ENCODE measurements at regions not wholly inside any gene's neighbourhood (a gene's known extent, or its start where the extent isn't known, plus 50 kb on each side); places are given as distances from the start of the nearest gene placed in this dataset.
"Not testable (repeated sequence)": the region's sequence is repeated elsewhere in the genome, so short reads cannot be mapped to it uniquely, and the experiment has no call there.

DNA sequence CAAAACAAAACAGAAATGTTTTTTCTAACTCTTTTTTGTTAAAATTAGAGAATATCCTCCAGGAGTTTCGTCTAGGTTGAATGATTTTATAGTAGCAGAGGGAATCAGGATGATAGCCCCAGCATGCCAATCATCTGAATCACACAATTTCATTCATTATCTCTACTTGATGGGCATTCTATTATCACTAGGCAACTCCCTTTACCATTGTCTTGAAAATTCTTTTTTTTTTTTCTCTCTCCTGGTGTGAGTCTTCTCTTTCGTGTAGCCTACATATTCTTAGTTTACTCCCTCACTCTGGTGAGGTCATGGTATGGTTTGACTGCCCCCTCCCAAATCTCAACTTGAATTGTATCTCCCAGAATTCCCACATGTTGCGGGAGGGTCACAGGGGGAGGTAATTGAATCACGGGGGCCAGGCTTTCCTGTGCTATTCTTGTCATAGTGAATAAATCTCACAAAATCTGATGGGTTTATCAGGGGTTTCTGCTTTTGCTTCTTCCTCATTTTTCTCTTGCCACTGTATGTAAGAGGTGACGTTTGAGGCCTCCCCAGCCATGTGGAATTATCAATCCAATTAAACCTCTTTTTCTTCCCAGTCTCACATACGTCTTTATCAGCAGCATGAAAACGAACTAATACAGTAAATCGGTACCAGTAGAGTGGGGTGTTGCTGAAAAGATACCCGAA, 105.0 kb downstream of the OTUD1 start:
- DNase-seq (ENCODE audit: low spot score), result no peak

DNA sequence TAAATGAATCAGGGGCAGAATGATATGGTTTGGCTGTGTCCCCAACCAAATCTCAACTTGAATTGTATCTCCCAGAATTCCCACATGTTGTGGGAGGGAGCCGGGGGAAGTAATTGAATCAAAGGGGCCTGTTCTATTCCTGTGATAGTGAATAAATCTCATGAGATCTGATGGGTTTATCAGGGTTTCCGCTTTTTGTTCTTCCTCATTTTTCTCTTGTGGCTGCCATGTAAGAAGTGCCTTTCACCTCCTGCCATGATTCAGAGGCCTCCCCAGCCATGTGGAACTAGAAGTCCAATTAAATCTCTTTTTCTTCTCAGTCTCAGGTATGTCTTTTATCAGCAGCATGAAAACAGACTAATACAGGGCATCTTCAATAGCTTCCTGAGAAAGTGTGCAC, 107.0 kb downstream of the OTUD1 start:
- DNase-seq (ENCODE audit: low spot score), result not testable (repeated sequence)

DNA sequence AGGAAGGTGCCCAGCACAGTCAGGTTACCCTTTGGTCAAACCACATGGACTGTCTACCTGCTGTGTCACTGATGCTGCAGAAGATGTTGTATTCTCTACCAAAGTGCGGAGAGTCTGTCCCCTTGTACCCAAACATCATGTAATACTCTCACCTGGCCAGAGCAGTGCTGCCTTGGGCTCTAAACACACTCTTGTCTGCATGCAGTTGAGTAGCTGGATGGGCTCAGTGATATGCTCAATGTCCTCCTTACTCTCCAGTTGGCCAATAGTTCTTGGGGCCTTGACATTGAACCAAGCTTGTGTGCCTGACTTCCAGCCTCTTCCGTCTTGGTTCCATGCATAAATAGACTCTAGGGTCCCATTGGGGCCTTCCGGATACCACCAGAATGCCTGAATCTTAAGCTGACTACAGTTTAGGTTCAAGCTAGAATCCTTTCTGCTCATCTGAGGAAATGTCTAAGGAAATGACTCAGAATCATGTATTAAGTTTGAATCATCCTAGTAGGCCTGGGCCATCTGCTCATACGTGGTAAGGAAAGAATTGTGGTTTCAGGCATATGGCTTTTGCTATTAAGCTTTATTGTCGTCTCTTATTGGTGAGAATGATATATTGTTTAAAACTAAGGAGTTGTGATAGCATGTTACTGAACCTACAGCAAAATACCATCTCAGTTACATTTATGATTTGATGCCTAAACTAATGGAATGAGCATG, 118.0 kb downstream of the OTUD1 start:
- no peak for DNase-seq (ENCODE audit: low spot score)

DNA sequence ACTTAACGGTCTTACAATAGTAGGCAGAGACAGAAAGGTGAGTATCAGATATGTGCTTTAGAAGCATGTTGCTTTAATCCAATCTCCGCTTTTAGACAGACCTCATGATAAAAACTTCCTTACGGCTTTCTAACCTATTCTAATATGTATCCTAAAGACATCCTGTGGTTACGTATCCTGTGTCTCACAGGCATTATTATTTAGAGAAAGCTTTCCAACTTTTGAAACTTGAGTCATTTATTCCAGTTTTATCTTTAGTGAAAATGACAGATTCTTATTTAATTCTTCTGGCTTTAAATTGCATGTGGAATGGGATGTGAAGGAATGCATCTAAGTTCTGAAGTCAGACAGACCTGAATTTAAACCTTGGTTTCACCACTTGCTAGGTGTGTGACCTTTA, 118.9 kb downstream of the OTUD1 start:
- no peak for DNase-seq (ENCODE audit: low spot score)

DNA sequence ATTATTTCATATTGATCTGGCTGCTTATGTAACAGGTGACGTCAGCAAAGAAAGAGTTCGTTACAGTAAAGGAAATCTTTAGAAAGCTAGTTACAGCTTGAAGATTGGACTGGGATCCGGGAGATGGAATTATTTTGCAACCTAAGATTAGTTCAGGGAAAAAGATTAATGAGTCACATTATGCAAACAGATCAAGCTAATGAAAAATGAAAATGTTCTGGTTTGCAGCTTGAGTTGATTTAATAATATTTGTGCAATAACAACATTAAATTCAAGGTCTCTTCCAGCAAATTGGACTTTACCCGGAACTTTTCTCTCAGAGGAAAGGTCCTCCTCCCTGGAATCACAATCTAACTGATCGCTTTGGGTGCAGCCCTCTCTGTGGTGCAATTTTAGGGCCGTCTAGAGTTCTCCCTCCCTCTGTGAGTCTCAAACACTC, 119.5 kb downstream of the OTUD1 start:
- DNase-seq (ENCODE audit: low spot score), result no peak

DNA sequence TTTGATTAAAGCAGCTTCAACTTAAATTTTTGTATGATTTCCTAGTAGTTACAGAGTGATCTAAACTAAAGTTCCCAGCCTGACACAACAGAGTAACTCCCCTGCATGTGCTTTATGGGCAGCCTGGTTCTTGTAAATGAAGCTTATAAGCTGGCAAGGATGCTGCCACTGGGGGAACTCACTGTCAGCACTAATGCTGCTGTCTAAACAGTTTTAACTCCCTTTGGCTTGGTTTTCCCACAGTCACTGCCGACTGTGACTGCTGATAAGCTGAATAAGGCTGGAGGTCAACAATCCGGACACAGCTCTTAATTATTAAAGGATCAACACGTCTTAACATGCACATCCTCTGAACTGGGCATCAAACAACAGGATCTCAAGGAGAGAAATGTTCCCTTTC, 130.1 kb downstream of the OTUD1 start:
- no peak for DNase-seq (ENCODE audit: low spot score)

DNA sequence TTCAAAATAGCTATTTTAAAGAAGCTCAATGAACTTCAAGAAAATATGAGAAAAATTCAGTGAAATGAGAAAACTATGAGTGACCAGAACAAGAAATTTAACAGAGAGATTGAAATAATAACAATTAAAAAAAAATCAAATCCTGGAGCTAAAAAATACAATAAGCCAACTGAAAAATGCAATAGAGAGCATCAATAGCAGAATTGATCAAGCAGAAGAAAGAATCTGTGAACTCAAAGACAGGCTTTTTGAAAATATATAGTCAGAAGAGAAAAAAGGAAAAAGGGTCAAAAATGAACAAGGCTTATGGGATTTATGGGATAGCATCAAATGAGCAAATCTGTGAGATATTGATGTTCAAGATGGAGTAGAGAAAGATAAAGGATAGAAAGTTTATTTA, 133.0 kb downstream of the OTUD1 start:
- DNase-seq (ENCODE audit: low spot score), result no peak

DNA sequence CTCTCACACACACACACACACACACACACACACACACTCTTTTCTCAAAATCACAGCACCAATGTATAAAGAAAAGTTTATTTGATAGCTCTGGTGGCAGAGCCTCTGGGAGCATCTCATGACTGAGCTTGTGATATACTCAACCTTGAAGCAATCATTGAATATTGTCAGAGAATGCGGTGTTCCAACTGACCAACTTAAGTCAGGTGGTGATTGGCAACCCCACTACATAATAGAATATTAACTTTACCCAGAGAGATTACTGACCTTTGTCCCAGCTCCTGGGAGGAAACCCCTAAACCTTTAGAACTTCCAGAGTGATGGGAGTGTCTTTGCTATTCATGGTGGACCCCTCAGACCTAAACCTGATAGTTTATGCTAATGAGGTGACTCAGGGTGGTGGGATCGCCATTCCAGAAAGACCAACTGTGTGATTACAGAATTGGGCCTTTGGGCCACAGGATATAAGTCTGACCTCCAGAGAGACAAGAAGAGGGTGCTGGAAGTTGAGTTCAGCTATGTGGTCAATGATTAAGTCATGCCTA, 143.1 kb downstream of the OTUD1 start:
- DNase-seq (ENCODE audit: low spot score), result no peak

DNA sequence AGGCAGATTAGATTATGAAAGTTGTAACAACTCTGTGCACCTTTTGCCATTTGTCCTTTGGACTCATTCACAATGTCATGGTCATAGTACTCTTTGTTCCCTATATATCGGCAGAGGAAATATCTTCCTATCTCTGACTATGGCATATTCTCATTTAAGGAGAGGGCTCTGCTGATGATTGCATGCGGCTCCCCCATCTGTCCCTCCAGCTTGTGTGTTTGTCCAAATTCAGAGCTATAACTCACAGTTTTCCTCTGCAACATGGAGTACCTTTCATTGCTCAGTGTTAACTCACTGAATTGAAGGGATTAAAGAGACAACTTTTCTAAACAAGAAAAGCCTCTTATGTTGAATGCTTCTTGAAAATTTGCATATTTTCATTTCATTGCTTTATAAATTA, 145.5 kb downstream of the OTUD1 start:
- DNase-seq (ENCODE audit: low spot score), result no peak

DNA sequence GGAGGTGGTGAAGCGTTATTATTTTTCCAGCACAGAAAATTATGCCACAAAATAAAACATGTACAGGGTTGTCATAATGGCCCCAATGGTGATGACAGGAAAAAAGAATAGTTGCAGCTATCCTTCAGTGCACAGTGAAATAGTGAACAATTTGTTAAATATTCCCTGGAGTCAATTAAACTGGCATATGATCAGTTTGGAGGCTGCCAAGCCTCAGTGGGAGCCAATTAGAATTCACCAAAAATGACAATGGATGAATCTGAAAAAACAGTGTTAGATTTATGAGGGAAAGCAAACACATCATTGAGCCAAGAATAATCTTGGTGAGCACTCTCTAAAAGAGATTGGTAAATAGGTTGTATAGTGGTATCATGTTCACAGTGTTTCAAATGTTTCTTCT, 146.3 kb downstream of the OTUD1 start:
- no peak for DNase-seq (ENCODE audit: low spot score)

DNA sequence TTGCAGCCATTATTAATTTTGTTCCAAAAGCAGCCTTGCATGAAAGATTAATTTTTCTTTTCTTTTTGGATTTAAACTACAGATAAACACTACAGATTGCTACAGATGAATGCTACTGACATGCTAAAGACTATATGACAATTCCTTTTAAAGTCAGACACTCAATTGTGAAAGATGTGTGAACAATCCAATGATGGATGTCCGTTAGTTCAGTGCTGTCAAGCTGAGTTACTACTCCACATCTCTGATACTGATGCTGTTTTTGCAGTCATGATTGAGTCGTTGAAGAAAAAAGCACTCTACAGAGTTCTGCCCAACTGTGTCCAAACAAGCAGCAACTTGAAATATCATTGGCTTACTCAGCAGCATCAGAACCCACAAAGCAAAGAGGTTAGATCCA, 146.8 kb downstream of the OTUD1 start:
- no peak for DNase-seq (ENCODE audit: low spot score)

DNA sequence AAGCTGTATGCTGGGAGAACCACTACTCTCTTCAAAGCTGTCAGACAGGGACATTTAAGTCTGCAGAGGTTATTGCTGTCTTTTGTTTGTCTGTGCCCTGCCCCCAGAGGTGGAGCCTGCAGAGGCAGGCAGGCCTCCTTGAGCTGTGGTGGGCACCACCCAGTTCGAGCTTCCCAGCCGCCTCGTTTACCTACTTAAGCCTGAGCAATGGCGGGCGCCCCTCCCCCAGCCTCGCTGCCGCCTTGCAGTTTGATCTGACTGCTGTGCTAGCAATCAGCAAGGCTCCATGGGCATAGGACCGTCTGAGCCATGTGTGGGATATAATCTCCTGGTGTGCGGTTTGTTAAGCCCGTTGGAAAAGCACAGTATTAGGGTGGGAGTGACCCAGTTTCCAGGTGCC, 156.4 kb downstream of the OTUD1 start:
- not testable (repeated sequence) for DNase-seq (ENCODE audit: low spot score)

DNA sequence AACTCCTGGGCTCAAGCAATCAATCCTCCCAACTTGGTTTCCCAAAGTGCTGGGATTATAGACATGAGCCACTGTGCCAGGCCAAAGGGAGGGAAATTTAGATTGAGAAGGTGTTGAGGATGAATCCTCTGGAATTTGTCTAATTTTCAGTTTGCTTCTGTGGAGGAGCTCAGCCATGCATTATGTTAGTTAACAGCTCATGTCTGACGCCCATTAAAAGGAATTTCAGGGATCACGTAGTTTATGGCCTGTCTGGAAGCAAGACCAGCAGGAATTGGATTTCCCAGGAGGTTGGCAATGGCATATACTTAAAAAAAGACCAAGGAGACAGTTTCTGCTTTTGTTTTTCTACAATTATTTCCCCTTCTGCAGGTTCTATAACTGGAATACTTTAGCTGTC, 165.7 kb downstream of the OTUD1 start:
- DNase-seq (ENCODE audit: low spot score), result no peak

DNA sequence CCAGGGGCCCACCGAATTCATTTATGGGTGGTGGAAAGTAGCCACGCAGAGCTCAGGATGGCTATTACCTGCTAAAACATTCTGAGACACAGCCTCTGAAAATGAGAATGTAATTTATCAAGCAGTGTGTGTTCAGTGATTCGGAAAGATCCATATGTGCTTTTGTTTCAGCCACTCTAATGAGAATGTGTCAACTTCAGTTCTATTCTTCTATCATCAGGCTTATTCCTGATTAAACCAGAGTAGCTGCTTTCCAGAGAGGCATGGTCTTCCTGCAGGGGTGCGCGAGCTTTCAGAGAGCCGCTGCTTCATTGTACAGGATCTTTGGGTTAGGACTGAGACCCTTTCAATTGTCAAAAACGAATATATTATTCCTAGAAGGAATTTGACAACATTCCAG, 167.6 kb downstream of the OTUD1 start:
- DNase-seq (ENCODE audit: low spot score), result no peak

DNA sequence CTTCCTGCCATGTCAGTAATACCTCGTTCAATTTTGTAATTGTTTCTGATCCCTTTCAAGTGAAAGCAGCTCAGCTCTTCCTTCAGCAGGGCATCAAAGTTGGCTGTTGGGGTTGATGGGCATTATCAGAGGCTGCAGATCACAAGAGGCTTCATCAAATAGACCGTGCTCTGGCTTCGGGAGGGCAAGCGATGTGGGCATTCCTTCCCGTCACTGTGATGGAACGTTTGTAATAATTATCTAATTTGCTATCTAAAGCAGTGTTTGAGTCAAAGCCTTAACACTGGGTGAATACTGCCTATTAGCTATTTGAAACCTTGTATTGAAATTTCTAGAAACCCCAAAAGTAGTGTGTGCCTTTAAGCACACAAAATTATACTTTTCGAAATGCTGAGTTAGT, 170.1 kb downstream of the OTUD1 start:
- DNase-seq (ENCODE audit: low spot score), result no peak

DNA sequence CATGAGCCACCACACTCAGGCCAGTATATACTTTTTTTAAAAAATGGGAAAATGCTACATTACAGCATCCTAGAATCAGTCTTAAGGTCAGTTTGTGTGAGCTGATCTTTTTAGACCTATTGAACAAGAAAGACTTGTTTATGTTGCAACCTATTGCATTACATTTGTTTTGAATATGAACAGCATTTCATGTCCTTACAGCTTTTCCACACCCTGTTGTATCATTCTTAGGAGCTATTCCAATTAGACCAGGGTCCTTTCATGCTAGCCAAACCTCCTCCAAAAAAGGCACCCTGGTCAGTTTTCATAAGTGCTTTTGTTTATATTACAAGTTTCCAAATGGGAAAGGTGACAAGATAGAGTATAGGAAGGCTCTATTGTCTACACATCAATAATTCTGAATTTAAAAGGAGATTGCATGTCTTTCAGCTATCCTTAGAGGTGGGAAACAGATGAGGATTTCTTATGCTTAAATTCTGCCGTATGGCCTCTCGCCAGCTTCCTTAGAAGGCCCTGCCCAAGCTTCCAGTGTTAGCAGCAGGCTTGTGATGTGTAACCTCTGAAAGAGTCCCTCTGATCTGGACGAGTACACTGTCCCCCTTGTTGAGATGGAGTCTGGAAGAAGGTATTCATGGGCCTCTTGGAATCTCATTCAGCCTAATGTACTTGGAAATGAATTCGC, 171.9 kb downstream of the OTUD1 start:
- no peak for DNase-seq (ENCODE audit: low spot score)

DNA sequence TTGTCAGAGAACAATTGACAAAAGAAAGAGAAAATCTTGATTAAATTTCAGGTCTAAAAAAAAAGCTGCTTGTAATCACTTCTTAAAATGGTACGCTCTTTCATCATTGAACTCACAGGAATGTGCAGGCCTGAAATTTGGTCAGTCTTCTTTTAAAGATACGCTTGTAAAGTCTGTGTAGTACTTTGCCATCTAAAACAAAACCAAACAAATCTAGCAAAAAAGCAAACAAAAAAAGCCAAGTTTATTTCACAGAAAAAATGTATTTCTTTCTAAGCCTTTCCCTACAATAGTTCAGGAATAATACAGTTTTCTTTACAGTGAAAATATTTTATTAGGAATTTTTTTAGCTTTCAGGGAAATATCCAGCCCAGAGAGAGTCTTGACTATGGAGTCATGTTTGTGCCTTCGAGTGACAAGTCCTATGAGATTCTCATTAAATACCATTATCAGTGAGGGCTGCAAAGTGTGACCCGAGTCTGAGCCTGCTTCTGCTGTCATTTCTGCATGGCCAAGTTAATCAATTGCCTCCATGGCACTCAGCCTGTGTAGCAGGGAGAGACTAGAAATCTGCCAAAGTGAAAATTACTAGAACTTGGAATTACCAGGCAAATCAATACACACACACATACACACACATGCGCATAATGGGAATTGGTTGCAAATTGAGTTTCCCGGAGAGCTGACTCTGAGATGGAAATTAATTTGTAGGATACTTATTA, 172.6 kb downstream of the OTUD1 start:
- DNase-seq (ENCODE audit: low spot score), result no peak

DNA sequence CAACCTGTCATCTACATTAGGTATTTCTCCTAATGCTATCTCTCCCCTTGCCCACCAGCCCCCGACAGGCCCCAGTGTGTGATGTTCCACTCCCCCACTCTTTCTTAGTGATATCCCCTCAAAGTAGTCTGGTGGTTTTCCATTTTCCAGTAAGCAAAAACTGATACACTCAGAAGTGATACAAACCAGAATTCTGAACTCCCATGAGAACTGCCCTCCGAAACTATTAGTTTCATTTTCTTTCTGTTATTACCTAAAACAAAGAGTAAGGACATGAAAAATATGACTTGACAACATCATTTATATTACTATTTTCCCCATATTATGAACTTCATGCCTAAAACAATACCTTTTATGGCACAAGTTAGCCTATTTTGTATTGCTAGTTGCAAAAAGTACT, 175.0 kb downstream of the OTUD1 start:
- no peak for DNase-seq (ENCODE audit: low spot score)

DNA sequence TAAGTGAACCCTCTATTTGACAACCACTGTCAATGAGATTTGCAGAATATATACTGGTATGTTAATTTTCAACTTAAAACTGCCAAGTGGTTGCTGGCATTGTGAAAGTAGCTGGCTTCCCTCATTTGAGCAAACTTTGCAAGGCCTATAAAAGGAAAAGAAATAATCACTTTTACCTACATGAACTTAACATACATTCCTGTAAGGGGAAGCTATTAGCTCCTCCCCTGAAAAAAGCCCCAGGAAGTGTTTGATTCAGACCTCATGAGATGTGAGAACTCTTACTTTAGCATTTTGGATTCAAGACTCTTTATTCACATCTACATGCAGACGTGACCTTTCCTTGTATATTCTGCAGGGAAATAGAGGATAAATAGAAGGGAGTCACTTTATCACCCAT, 175.6 kb downstream of the OTUD1 start:
- DNase-seq (ENCODE audit: low spot score), result no peak

DNA sequence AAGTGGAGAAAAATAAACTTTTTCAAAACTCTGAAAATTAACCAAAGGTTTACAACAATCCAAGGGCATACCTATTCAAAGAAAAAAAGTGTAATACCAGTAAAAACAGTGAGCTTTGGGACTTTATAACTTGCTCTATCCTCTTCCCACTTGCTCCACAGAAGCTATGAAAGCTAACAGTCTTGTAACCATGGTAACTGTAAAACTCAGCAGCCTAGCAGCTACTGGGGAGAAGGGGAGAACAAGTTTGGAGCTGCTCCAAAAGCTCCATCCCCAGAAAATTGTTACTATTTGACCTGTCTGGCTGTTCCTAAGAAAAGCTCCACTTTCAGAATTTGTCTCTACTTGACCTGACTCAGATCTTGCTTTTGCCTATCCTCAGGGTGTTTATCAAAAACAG, 191.5 kb downstream of the OTUD1 start:
- no peak for DNase-seq (ENCODE audit: low spot score)

DNA sequence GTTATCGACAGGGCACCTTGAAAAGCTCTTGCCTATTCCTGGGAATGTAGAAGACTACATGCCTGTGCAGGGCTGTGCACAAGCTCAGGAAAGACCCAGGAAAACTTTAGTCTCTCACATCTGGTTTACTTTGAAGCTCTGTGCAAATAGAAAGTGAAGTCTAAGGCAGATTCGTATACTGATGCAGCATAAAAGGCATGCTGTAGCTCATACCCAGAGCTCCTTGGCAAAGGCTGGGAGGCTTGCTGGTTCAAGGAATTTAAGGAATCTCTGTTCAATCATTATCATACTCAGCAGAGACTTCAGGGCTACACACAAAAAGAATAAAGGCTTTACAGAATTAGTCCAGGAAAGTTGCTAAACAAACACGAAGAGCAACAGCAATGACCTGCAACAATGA, 192.0 kb downstream of the OTUD1 start:
- DNase-seq (ENCODE audit: low spot score), result no peak

DNA sequence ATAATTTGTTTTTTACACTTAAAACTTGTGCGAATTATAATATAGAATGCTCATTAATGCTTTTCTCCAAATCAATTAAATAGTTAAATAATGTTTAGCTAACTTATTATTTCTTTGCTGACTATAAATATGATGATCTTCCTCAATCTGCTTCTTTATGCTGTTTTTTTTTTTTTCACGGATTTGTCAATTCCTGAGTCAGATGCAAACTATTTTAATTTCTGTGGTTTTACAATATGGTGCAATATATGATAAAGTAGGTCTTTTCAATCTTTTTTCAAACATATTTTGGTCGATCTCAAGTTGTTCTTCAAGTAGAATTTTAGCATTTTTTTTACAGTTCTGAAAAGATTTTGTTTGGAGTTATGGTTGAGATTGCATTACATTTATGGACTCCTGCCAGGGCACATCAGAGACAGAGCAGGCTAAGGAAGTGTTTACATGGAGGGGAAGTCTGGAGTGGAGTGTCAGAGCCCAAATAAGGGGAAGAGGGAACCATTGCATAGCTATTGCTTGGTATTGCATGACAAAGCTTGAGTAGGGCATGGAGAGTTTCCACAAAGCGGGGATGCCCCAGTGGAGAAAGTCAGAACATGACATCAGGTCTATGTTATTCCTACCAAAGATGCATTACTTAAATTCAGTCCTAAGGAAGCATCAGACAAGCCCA, 204.4 kb downstream of the OTUD1 start:
- no peak for DNase-seq (ENCODE audit: low spot score)

All from CD4-positive, alpha-beta T cell treated with Interleukin-2 at 100 ng/mL for 4 hours (primary cell).